MM.1S (cell line): ENCODE measurements at regions not wholly inside any gene's neighbourhood (a gene's known extent, or its start where the extent isn't known, plus 50 kb on each side); places are given as distances from the start of the nearest gene placed in this dataset.

Source experiments
- DNase-seq: peaks from one replicate; pipeline ENCODE4 v3.0.0-alpha.2; 2015
- H2AFZ ChIP-seq: fragments of 300-600 bp; sonication (generic); 2 replicates; pipeline ENCODE4 v1.6.0; 2016; ENCODE audit warnings: antibody characterized with exemption, low read length
- H3F3A ChIP-seq: fragments of 300-600 bp; sonication (generic); 2 replicates; pipeline ENCODE4 v1.6.1; 2016; ENCODE audit warnings: mild to moderate bottlenecking, antibody characterized with exemption, low read length, moderate library complexity, mixed read lengths; ENCODE audit not compliant: insufficient read depth
- H3K27ac ChIP-seq: fragments of 300-600 bp; sonication (generic); 2 replicates; pipeline ENCODE4 v1.5.1; 2016; ENCODE audit warnings: mild to moderate bottlenecking, low read length
- H3K27me3 ChIP-seq: fragments of 300-600 bp; sonication (generic); replicated peaks from 2 replicates; pipeline ENCODE4 v1.6.0; 2016; ENCODE audit warnings: low read length; ENCODE audit not compliant: insufficient read depth
- H3K36me3 ChIP-seq: fragments of 300-600 bp; sonication (generic); replicated peaks from 2 replicates; pipeline ENCODE4 v1.6.1; 2016; ENCODE audit warnings: mild to moderate bottlenecking, low read length, mixed read lengths; ENCODE audit not compliant: insufficient read depth
- H3K4me1 ChIP-seq: fragments of 300-600 bp; sonication (generic); 2 replicates; pipeline ENCODE4 v1.6.1; 2016; ENCODE audit warnings: low read length, mixed read lengths
- H3K4me2 ChIP-seq: fragments of 300-600 bp; sonication (generic); 2 replicates; pipeline ENCODE4 v1.6.0; 2016; ENCODE audit warnings: low read depth, low read length
- H3K4me3 ChIP-seq: fragments of 300-600 bp; sonication (generic); 2 replicates; pipeline ENCODE4 v1.5.1; 2016; ENCODE audit warnings: low read length, mixed read lengths
- H3K79me2 ChIP-seq: fragments of 300-600 bp; sonication (generic); 2 replicates; pipeline ENCODE4 v1.6.1; 2016; ENCODE audit warnings: mixed run types, low read length, mixed read lengths
- H3K9ac ChIP-seq: fragments of 300-600 bp; sonication (generic); 2 replicates; pipeline ENCODE4 v1.6.1; 2016; ENCODE audit warnings: low read length, mixed read lengths
- H3K9me2 ChIP-seq: fragments of 300-600 bp; sonication (generic); replicated peaks from 2 replicates; pipeline ENCODE4 v1.6.1; 2016; ENCODE audit warnings: mild to moderate bottlenecking, low read length, mixed read lengths; ENCODE audit not compliant: insufficient read depth
- H3K9me3 ChIP-seq: fragments of 300-600 bp; sonication (generic); replicated peaks from 2 replicates; pipeline ENCODE4 v1.6.1; 2016; ENCODE audit warnings: mild to moderate bottlenecking, low read length, mixed read lengths; ENCODE audit not compliant: insufficient read depth
- H4K20me1 ChIP-seq: fragments of 300-600 bp; sonication (generic); 2 replicates; pipeline ENCODE4 v1.6.1; 2016; ENCODE audit warnings: mild to moderate bottlenecking, low read length, moderate library complexity, mixed read lengths; ENCODE audit not compliant: insufficient read depth
- EZH2 ChIP-seq: fragments of 300-600 bp; sonication (generic); optimal IDR thresholded peaks from 2 replicates; pipeline ENCODE3; 2017; ENCODE audit warnings: low read depth, mild to moderate bottlenecking, antibody characterized with exemption, low read length, mixed read lengths
- EZH2phosphoT487 ChIP-seq: fragments of 300-600 bp; sonication (generic); IDR thresholded peaks from 2 replicates; pipeline ENCODE4 v1.6.1; 2018; ENCODE audit warnings: antibody characterized with exemption, low read length
- TF ChIP-seq, protein P1 (sequence below): fragments of 300-600 bp; sonication (generic); IDR thresholded peaks from 2 replicates; pipeline ENCODE4 v1.5.1; 2016; ENCODE audit warnings: antibody characterized with exemption, low read length, mixed read lengths

DNA sequence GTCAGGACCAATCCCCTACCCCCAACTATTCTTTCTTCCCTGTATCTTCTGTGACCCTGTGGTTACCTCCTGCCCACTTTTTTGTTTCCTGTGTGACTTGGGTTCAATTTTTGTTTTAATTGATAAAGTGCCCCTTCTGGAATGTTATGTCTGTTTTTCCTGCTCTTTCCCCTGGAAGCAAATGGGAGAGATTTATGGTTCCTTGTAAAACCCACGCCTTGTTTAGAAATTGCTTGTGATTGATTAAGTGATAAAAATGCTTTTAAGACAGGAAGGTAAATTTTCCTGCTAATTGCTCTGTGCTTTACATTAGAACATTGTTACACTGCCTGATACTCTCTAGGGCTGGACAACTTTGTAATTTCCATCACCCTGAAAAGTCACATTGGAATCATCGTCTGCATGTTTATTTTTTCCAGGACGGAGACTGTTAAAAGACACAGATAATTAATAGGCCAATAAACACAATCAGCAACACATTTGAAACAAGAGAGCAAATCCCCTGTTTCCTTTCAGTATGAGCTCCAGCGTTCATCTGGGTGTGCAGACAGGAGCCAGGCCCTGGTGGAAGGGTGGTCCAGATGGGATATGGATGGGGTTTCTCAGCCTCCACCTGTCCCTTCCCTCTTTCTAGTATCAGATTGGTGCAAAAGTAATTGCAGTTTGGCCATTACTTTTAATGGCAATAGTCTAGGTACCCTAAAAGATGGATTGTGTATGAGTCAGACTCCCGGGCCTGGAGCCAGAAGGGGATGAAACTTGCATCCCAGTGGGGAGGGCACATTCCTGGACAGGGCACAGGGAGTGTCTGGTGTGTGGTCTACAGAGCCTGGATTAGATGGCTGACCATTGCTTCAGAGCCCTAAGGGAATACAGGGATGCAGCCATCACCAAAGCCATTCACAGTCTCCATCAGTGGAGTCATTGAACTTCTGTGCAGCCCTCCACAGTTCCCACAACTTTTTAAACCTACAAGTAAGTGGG, 58.1 kb upstream of the AGBL1 start:
- H3K4me3 ChIP-seq, result no peak overlapping the region
- H3F3A ChIP-seq, result no peaks in the 10 kb centered on the region
- no peaks in the 10 kb centered on the region for H3K36me3 ChIP-seq
- H3K9ac ChIP-seq, result no peak overlapping the region
- H3K4me2 ChIP-seq, result no peak overlapping the region
- H3K79me2 ChIP-seq, result no peaks in the 10 kb centered on the region
- no peak overlapping the region for H2AFZ ChIP-seq
- H4K20me1 ChIP-seq, result no peaks in the 10 kb centered on the region
- no peak for DNase-seq
- no peaks in the 10 kb centered on the region for H3K9me3 ChIP-seq
- H3K27me3 ChIP-seq, result no peaks in the 10 kb centered on the region
- 0 out of 2 replicates have a peak, but pooled peaks cover 6% of the 10 kb centered on the region for H3K4me1 ChIP-seq
- no peaks in the 10 kb centered on the region for H3K9me2 ChIP-seq
- H3K27ac ChIP-seq, result no peak overlapping the region
- TF ChIP-seq EZH2phosphoT487, result no peak
- TF ChIP-seq, protein P1, sequence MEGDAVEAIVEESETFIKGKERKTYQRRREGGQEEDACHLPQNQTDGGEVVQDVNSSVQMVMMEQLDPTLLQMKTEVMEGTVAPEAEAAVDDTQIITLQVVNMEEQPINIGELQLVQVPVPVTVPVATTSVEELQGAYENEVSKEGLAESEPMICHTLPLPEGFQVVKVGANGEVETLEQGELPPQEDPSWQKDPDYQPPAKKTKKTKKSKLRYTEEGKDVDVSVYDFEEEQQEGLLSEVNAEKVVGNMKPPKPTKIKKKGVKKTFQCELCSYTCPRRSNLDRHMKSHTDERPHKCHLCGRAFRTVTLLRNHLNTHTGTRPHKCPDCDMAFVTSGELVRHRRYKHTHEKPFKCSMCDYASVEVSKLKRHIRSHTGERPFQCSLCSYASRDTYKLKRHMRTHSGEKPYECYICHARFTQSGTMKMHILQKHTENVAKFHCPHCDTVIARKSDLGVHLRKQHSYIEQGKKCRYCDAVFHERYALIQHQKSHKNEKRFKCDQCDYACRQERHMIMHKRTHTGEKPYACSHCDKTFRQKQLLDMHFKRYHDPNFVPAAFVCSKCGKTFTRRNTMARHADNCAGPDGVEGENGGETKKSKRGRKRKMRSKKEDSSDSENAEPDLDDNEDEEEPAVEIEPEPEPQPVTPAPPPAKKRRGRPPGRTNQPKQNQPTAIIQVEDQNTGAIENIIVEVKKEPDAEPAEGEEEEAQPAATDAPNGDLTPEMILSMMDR, result no peak
- TF ChIP-seq EZH2, result no peak

DNA sequence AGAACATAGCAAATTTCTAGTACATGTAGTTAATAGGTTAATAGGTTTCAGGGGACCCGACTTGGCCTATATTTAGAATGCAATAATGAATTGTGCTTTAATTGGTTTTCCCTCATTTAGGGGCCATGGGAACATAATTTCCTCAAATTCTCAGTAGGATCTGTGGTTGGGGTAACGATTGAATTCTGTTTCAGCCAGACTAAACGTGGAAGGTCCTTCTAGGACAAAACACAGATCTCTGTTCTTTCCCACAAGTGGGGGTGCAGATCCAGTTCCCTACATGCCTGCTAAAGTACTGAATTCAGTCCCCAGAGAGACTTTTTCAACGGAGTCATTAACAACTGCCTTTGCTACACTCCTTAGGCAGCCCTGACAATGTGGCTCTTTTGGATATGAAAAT, 50.7 kb upstream of the AGBL1 start:
- TF ChIP-seq EZH2phosphoT487 (no peak), EZH2 (no peak)
- H3F3A ChIP-seq, result no peaks in the 10 kb centered on the region
- no peak overlapping the region for H3K4me3 ChIP-seq
- H3K9me2 ChIP-seq, result no peaks in the 10 kb centered on the region
- DNase-seq, result no peak
- H3K27me3 ChIP-seq, result no peaks in the 10 kb centered on the region
- H3K27ac ChIP-seq, result no peak overlapping the region
- no peaks in the 10 kb centered on the region for H3K9me3 ChIP-seq
- no peak overlapping the region for H2AFZ ChIP-seq
- no peaks in the 10 kb centered on the region for H3K36me3 ChIP-seq
- no peaks in the 10 kb centered on the region for H3K79me2 ChIP-seq
- H4K20me1 ChIP-seq, result no peaks in the 10 kb centered on the region
- H3K4me2 ChIP-seq, result no peak overlapping the region
- H3K9ac ChIP-seq, result no peak overlapping the region
- no peaks in the 10 kb centered on the region for H3K4me1 ChIP-seq
